Choroid plexus epithelial cell (primary cell): ENCODE measurements at regions not wholly inside any gene's neighbourhood (a gene's known extent, or its start where the extent isn't known, plus 50 kb on each side); places are given as distances from the start of the nearest gene placed in this dataset.

Experiments
- DNase-seq: peaks from one replicate; pipeline ENCODE4 v3.0.0-alpha.2; 2010; ENCODE audit warnings: low read depth
- H3K4me3 ChIP-seq: 2 replicates; pipeline ENCODE4 v1.5.1; 2011; ENCODE audit warnings: low read depth, mild to moderate bottlenecking, control low read depth, low read length, moderate library complexity
- TF ChIP-seq, protein P1 (sequence below): conservative IDR thresholded peaks from 2 replicates; pipeline ENCODE4 v1.5.1; 2011; ENCODE audit warnings: low read depth, mild to moderate bottlenecking, control low read depth, inconsistent platforms, low read length, moderate library complexity

DNA sequence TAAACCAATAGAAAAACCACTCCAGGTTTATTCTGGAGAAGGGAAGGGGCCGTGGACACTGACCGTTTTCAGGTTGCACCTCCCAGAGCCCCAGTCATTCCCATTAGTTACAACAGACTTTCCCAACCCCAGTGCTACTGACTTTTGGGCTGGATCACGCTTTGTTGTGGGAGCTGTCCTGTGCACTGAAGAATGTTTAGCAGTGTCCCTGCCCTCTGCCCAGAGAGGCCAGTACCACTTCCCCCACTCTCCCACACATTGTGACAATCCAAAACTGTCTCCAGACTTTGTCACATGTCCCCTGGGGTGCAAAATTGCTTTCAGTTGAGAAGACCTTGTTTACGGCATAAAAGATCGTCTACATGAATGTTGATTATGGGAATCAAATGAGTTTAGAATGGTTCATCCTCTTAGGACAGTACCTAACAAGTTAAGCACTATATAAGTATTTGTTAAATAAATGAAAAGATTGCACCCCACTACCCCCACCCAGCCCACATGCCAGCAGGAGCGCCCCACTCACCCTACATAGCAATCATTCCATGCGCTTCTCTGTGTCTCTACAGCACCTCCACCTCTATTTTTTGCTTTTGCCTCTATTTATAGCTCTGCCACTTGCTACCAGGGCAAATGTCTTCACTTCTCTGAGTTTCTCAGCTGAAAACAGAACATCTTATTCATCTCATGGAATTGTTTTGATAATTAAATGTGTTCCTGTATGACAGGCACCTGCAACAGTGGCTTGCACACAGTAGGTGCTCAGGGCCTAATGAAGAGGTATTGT is 104.9 kb downstream of the AXIN2 start:
- no peak for DNase-seq
- TF ChIP-seq, protein P1, sequence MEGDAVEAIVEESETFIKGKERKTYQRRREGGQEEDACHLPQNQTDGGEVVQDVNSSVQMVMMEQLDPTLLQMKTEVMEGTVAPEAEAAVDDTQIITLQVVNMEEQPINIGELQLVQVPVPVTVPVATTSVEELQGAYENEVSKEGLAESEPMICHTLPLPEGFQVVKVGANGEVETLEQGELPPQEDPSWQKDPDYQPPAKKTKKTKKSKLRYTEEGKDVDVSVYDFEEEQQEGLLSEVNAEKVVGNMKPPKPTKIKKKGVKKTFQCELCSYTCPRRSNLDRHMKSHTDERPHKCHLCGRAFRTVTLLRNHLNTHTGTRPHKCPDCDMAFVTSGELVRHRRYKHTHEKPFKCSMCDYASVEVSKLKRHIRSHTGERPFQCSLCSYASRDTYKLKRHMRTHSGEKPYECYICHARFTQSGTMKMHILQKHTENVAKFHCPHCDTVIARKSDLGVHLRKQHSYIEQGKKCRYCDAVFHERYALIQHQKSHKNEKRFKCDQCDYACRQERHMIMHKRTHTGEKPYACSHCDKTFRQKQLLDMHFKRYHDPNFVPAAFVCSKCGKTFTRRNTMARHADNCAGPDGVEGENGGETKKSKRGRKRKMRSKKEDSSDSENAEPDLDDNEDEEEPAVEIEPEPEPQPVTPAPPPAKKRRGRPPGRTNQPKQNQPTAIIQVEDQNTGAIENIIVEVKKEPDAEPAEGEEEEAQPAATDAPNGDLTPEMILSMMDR, result no peak

DNA sequence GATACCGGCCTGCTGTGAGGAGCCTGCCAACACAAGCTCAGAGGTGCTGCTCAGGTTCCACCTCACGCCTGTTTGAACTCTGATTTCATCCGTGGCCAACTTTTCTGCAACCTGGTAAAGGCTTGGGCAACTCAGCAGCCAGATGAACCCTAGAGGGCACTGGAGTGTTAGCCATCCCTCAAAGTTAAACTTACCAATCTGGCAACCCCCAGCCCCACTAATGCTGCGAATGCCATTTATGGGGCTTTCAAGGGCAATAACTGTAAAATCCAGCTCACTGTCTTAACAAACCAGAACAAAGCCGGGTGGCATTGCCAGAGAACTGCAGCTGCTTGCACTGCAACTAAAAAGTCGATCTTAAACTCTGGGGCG is 105.5 kb downstream of the AXIN2 start:
- TF ChIP-seq, protein P1, result peak; percentile 58
- H3K4me3 ChIP-seq, result no peak overlapping the region
- peak; percentile 31 for DNase-seq

More for the DNA sequence above, 104.9 kb downstream of the AXIN2 start:
- no peak overlapping the region for H3K4me3 ChIP-seq

DNA sequence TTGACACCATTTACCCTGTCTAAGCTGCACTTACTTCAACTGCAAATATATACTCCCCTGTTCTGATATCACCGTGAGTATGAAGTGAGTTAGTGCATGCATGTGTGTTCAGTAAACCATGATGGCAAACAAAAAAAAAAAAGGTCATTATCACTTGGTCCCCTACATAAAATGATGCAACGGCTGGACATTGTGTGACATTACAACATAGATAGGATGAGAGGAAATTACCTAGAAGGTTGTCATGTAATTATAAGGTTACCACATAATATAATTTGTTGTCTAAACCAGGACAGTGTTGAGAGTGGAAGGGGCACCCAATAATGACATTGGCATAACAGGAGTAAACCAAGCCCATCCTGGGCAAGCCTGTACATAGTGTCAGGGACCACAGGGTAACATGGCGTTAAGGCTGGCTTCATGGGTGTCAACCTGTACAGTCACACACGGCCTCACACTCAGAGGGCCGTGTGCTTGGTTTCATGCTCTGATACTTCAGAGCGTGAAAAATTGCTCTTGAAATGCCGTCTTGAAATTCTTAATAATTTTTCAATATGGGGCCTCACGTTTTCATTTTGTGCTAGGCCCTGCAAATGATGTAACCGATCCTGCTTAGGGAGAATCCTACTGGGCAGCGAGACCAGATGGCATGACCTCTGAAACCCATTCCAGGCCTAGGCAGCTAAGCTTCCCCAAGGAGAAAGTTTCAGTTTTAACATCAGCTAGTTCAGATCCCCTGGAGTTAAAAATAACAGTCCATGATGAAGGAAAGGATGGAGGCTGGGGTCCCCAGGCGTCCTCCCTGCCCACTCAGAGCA is 106.1 kb downstream of the AXIN2 start:
- no peak overlapping the region for H3K4me3 ChIP-seq
- TF ChIP-seq, protein P1, result no peak
- no peak for DNase-seq

DNA sequence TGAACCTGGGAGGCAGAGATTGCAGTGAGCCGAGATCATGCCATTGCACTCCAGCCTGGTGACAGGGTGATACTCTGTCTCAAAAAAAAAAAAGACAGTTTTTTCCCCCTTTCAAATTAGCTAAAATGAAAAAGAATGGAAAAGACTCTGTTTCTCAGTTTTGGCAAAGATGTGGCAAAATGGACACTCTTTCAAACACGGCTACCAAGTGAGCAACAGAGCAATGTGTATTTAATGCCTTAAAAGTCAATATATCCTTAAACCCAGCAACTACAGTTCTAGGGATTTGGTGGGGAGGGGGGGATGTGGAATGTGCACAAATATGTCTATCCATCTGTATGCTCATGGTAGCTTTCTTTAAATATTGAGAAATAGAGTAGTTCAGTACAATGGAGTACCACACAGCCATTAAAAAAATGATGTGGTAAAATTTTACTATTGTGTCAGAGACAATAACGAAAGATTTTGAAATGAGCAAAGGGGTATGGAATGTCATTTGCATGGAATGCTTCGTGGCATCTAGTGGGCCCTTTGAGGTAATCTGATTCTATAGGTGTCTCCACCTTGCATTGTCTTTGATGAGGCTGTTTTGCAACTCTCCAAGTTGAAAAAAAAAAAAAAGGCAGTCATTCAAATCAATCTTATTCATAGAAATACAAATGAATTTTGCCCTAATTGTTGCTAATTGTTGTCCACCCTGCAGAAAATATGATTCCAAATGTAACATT is 108.1 kb downstream of the AXIN2 start:
- no peak for DNase-seq
- TF ChIP-seq, protein P1, result no peak
- H3K4me3 ChIP-seq, result no peak overlapping the region

DNA sequence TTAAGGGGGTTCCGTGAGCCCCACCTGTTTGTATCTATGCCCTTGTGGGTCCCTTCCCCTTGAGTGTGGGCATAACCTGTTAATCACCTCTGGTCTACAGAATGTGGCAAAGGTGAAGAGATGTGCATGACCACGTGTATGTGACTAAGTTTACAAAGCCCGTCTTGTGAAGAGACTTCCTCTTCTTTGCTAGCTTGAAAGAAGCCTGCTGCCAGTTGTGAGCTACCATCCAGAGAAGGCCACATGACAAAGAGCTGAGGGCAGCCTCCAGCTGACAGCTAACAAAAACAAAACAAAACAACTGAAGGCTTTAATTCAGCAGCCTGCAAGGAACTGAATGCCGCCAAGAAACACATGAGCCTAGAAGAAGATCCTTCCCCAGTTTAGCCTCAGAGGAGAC is 112.0 kb downstream of the AXIN2 start:
- TF ChIP-seq, protein P1, result no peak
- DNase-seq, result no peak
- H3K4me3 ChIP-seq, result no peak overlapping the region

DNA sequence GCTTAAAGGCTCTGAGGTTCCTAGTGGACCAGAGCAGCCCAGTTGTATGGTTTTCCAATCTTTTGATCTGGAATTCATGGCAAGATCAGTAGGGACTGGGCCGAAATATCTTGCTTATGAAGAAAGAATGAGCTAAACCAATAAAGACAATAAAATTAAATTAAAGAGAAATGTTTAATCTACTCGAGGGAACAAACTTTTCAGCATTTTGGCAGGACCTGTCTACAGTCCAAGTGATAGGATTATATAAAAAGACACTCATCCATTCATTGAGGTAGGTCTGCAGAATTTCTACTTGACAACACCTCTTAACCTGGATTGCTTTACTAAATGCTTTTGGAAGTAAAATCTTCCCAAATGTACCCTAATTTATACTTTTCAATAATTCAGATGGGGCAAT is 113.6 kb downstream of the AXIN2 start:
- no peak for DNase-seq
- no peak overlapping the region for H3K4me3 ChIP-seq
- TF ChIP-seq, protein P1, result no peak
